ENCODE measurements at regions not wholly inside any gene's neighbourhood (a gene's known extent, or its start where the extent isn't known, plus 50 kb on each side); places are given as distances from the start of the nearest gene placed in this dataset.

DNA sequence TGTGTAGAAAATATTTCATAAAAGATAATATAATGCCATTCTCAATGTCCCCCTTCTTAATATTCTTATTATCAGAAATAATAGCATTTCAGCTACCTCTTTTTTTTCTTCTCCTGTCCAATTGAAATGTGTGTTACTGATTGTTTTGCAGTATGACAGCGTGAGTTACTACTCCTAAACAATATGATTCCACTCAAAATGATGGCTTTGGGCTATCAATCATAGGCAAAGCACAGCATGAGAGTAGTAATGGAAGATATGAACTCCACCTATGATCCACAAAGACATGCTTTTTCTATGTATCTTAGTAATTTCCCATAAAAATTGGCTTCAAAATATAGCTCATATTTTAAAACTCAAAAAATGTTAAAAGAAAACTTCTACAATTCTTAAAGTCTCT is 867.3 kb upstream of the NUDT12 start:
- Mint-ChIP-seq H3K9me3 (peaks cover 0 to 13% (median 1%) of the 10 kb centered on the region in 9 donors), H3K36me3 (no peaks in the 10 kb centered on the region), H3K4me1 (no peaks in the 10 kb centered on the region), H3K27me3 (no peaks in the 10 kb centered on the region), H3K4me3 (no peak overlapping the region), H3K27ac (no peak overlapping the region)
- no peak for ATAC-seq
- DNase-seq, result no peak
- POLR2A ChIA-PET, result no interaction called here

DNA sequence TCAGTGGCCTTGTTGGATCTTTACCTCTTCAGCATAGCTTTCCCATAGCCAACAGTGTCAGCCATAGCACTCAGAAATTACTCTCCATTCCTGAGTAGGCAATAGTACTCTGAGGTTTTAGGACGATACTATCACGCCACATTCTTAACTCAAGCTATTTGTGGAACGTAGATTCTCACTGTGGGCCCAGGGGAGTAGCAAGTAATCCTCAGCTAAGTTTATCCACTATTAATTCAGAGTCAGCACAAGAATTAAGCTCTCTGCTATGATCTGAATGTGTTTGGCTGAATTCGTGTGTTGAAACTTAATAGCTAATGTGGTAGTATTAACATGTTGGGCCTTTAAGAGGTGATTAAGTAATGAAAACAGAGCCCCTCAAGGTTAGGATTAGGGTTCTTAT is 858.8 kb upstream of the NUDT12 start:
- DNase-seq, result no peak
- no peak for ATAC-seq
- Mint-ChIP-seq H3K9me3 (peaks cover 0 to 19% (median 3%) of the 10 kb centered on the region in 9 donors), H3K27ac (no peak overlapping the region), H3K27me3 (no peaks in the 10 kb centered on the region), H3K4me3 (no peak overlapping the region), H3K36me3 (no peaks in the 10 kb centered on the region), H3K4me1 (no peaks in the 10 kb centered on the region)
- POLR2A ChIA-PET, result no interaction called here

DNA sequence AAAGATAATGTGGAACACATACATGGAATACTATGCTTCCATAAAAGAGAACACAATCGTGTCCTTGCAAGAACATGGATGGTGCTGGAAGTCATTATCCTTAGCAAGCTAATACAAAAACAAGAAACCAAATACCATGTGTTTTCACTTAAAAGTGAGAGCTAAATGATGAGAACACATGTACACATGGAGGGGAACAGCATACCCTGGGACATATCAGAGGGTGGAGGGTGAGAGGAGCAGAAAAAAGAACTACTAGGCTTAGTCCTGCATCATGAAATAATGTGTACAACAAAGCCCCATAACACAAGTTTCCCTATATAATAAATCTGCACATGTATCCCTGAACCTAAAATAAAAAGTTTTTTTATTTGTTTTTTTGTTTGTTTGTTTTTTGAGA is 855.5 kb upstream of the NUDT12 start:
- H3K36me3 Mint-ChIP-seq, result no peaks in the 10 kb centered on the region
- DNase-seq, result no peak
- no peak overlapping the region for H3K27ac Mint-ChIP-seq
- no peak overlapping the region for H3K4me3 Mint-ChIP-seq
- no peaks in the 10 kb centered on the region for H3K4me1 Mint-ChIP-seq
- POLR2A ChIA-PET, result no interaction called here
- no peaks in the 10 kb centered on the region for H3K27me3 Mint-ChIP-seq
- no peak for ATAC-seq
- peaks cover 0 to 40% (median 5%) of the 10 kb centered on the region in 9 donors for H3K9me3 Mint-ChIP-seq

DNA sequence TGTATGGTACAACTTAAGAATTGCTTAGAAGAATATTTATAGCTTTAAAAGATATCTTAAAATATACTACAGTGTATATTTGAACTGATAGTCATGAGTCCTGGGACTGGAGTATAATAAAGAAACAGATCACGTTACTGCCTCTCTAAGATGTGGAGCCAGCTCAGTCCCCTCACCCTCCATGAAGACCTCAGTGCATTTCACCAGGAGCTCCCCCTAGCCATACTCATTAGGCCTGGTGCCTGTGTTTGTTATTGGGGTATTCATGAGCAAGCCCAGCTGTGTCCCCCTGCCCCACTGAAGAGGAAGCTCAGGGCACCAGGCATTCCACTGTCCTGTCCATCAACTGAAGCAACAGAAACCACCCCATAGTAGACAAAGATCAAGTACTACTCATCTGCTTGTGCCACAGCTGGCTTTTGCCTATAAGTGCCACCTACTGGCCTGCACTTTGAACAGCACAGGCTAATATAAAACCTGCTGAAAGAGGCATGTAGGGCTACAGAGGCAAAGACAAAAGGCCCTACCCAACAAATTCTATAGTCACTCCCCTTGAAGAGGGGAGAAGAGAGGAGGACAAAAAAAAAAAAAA is 850.2 kb upstream of the NUDT12 start:
- H3K27me3 Mint-ChIP-seq, result no peaks in the 10 kb centered on the region
- DNase-seq, result no peak
- peaks cover 0 to 25% (median 4%) of the 10 kb centered on the region in 9 donors for H3K9me3 Mint-ChIP-seq
- no peaks in the 10 kb centered on the region for H3K36me3 Mint-ChIP-seq
- POLR2A ChIA-PET, result no interaction called here
- H3K27ac Mint-ChIP-seq, result no peak overlapping the region
- H3K4me1 Mint-ChIP-seq, result no peaks in the 10 kb centered on the region
- ATAC-seq, result no peak
- H3K4me3 Mint-ChIP-seq, result no peak overlapping the region

DNA sequence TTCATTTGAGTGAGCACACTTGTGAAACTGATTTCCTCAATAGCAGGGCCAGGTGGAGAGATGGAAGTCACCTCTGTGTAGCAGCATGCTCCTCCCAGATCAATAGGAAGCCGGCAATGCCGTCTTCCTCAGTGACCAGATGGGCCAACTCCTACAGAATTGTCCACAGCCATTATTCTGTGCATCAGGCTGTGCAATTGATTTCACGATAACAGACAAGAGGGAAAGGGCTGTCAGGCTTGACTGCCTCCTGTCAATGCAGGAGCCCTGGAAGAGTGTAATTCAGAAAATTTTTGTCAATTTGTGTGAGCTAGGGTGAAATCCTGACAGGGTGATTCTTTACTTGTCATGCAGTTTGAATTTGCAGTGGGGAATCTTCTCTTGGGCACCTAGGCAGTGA is 838.4 kb upstream of the NUDT12 start:
- POLR2A ChIA-PET, result no interaction called here
- DNase-seq (no peak), ATAC-seq (no peak)
- Mint-ChIP-seq H3K36me3 (no peaks in the 10 kb centered on the region), H3K9me3 (peaks cover 6 to 44% (median 13%) of the 10 kb centered on the region in 9 donors), H3K4me1 (no peaks in the 10 kb centered on the region), H3K27ac (no peak overlapping the region), H3K4me3 (no peak overlapping the region), H3K27me3 (no peaks in the 10 kb centered on the region)

DNA sequence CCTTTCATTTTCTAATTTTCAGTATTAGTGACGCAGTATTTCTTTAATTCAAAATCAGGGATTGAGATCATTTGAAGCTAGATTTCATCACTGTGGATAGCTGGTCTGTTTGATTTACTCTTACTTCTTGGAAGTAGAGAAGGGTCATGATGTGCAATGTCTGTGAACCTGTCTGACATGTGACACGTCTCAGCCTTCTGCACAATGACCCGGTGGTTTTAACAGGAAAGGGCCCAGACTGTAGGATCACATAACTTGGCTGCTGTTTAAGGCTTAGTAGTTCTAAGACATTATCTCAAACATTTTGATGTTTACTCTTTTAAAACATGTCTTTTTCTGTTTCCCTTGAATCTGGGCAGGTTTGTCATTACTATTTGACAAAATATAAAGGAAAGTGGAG is 823.3 kb upstream of the NUDT12 start:
- Mint-ChIP-seq H3K36me3 (no peaks in the 10 kb centered on the region), H3K4me3 (no peak overlapping the region), H3K27ac (no peak overlapping the region), H3K9me3 (peaks cover 6 to 36% (median 18%) of the 10 kb centered on the region in 9 donors), H3K27me3 (no peaks in the 10 kb centered on the region), H3K4me1 (no peaks in the 10 kb centered on the region)
- DNase-seq (no peak), ATAC-seq (no peak)
- POLR2A ChIA-PET, result no interaction called here

DNA sequence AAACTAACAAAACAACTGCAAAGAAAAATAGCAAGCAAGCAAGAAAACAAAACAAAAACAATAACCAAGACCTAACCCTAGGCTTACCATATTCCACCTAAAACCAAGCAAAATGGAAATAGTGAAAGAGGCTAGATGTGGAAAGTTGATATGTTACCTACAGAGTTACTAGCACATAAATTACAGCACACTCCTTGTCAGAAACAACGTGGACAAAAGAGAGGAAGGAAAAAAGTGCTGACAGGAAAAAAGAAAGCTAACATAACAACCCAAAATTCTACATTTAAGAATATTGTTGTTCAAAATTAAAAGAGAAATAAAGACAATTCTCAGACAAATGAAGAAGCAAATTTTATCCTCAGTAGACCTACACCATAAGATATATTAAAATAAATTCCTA is 812.8 kb upstream of the NUDT12 start:
- DNase-seq (no peak), ATAC-seq (no peak)
- no peaks in the 10 kb centered on the region for H3K4me1 Mint-ChIP-seq
- H3K9me3 Mint-ChIP-seq, result peaks cover 0 to 13% (median 6%) of the 10 kb centered on the region in 9 donors
- POLR2A ChIA-PET, result no interaction called here
- no peak overlapping the region for H3K27ac Mint-ChIP-seq
- no peaks in the 10 kb centered on the region for H3K27me3 Mint-ChIP-seq
- H3K4me3 Mint-ChIP-seq, result no peak overlapping the region
- no peaks in the 10 kb centered on the region for H3K36me3 Mint-ChIP-seq

DNA sequence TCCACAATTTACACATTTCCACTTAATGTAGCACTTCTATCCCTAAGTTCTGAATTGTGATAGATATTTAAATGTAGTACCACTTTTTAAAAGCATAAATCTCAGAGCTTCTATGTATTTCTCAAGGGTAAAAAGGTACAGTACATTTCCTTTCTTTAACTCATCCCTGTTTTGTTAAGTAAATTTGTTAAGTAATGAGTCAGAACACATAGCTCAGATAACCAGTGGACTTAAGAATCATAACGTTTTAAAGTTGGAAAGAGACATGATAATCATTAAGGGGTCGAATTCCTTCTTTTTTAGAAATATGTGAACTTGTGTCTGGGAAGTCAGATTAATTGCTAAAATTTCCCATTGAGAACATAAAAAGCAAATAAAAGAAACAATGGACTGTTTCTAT is 810.2 kb upstream of the NUDT12 start:
- DNase-seq (no peak), ATAC-seq (no peak)
- no peaks in the 10 kb centered on the region for H3K36me3 Mint-ChIP-seq
- H3K27me3 Mint-ChIP-seq, result no peaks in the 10 kb centered on the region
- POLR2A ChIA-PET, result no interaction called here
- no peak overlapping the region for H3K4me3 Mint-ChIP-seq
- no peak overlapping the region for H3K27ac Mint-ChIP-seq
- H3K9me3 Mint-ChIP-seq, result peaks cover 0 to 20% (median 5%) of the 10 kb centered on the region in 9 donors
- no peaks in the 10 kb centered on the region for H3K4me1 Mint-ChIP-seq

DNA sequence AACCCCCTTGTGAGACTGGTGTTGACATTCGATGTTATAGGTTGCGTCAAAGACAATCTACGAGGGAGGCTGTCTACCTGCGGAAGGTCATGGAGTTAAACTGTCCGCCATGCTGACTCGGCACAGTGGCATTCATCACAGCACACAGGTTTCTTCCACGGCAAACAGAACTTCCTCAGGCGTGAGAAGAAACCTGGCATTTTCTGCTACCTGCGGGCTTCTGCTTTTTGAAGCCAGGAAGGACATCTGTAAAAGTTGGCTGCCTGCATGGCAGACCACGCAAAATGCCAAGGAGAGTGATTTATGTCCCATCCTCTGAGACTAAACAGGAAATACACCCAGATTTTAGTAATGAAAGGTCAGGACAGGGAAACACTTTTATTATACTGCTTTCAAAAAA is 809.8 kb upstream of the NUDT12 start:
- POLR2A ChIA-PET, result no interaction called here
- Mint-ChIP-seq H3K36me3 (no peaks in the 10 kb centered on the region), H3K9me3 (peaks cover 0 to 23% (median 5%) of the 10 kb centered on the region in 9 donors), H3K4me1 (no peaks in the 10 kb centered on the region), H3K4me3 (no peak overlapping the region), H3K27me3 (no peaks in the 10 kb centered on the region), H3K27ac (no peak overlapping the region)
- DNase-seq, result no peak
- ATAC-seq, result no peak

DNA sequence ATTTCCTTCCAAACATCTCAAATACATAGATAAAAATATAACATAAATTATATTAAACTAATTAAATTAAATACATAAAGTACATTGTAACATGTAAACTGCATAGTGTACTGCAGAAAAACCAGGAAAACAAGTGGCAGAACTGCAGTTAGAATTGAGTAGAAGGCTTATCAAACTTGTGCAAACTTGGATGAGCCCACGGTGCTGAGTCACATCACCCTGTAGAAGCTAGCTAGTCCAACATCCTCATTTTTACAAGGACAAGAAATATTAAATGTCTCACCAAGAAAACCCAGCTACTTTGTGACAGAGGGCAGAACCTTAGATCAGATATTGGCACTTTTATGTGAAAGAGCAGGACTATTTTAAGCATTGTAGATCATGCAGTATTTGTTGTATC is 807.9 kb upstream of the NUDT12 start:
- no peaks in the 10 kb centered on the region for H3K36me3 Mint-ChIP-seq
- no peaks in the 10 kb centered on the region for H3K4me1 Mint-ChIP-seq
- POLR2A ChIA-PET, result no interaction called here
- no peak for DNase-seq
- H3K9me3 Mint-ChIP-seq, result peaks cover 0 to 27% (median 6%) of the 10 kb centered on the region in 9 donors
- H3K27ac Mint-ChIP-seq, result no peak overlapping the region
- no peak for ATAC-seq
- H3K27me3 Mint-ChIP-seq, result no peaks in the 10 kb centered on the region
- no peak overlapping the region for H3K4me3 Mint-ChIP-seq

DNA sequence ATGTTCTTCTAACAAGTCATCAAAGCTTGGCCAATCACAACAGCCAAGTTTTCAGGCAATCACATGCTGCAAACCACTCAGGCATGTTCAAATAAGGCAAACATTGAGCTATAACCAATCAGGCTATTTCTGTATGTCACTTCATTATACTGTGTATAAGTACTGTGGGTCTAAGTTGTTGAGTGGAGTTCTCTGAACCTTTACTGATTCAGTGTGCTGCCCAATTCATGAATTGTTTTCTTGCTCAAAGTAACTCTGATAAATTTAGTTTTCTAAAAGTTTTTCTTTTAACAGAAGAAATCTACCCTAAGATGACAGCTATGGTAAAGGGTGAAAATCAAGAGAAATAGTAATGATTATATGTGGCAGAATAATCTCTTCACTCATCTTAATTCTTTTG is 805.4 kb upstream of the NUDT12 start:
- no peaks in the 10 kb centered on the region for H3K27me3 Mint-ChIP-seq
- no peak for ATAC-seq
- POLR2A ChIA-PET, result no interaction called here
- H3K9me3 Mint-ChIP-seq, result peaks cover 0 to 25% (median 5%) of the 10 kb centered on the region in 9 donors
- no peak overlapping the region for H3K27ac Mint-ChIP-seq
- no peak for DNase-seq
- no peaks in the 10 kb centered on the region for H3K4me1 Mint-ChIP-seq
- no peaks in the 10 kb centered on the region for H3K36me3 Mint-ChIP-seq
- H3K4me3 Mint-ChIP-seq, result no peak overlapping the region

DNA sequence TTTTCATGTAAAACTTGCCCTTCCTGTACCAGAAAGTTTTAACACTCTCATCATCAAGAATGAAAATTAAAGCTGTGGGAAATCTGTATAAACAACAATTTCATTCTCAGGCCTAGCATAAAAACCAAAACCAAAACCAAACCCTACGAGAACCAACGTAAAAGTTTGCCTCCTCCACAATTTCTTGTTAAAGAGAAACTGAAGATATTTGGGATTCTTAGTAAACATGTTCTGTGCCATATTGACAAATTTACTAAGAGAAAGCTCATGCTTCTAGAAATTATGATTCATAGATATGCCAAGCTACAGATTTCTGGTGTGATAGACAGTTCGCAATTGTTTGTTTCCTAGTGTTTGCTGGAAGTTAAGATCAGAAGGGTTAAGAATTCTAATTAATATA is 801.0 kb upstream of the NUDT12 start:
- Mint-ChIP-seq H3K9me3 (peaks cover 0 to 14% (median 2%) of the 10 kb centered on the region in 9 donors), H3K27ac (no peak overlapping the region), H3K27me3 (no peaks in the 10 kb centered on the region), H3K36me3 (no peaks in the 10 kb centered on the region), H3K4me3 (no peak overlapping the region), H3K4me1 (no peaks in the 10 kb centered on the region)
- POLR2A ChIA-PET, result no interaction called here
- ATAC-seq (no peak), DNase-seq (no peak)

DNA sequence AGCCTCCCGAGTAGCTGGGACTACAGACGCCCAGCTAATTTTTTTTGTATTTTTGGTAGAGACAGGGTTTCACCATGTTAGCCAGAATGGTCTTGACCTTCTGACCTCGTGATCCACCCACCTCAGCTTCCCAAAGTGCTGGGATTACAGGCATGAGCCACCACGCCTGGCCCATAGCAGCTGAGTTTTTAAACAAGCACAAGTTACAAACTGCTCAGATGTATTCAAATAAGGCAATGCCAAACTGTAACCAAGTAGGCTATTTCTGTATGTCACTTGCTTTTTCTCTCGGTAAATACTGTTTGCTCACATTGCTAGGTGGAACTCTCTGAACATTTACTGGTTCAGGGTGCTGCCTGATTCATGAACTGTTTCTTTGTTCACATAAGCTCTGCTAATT is 799.3 kb upstream of the NUDT12 start:
- H3K4me1 Mint-ChIP-seq, result no peaks in the 10 kb centered on the region
- no peak for DNase-seq
- H3K27me3 Mint-ChIP-seq, result no peaks in the 10 kb centered on the region
- no peaks in the 10 kb centered on the region for H3K36me3 Mint-ChIP-seq
- no peak overlapping the region for H3K27ac Mint-ChIP-seq
- no peak overlapping the region for H3K4me3 Mint-ChIP-seq
- peaks cover 0 to 7% (median 4%) of the 10 kb centered on the region in 9 donors for H3K9me3 Mint-ChIP-seq
- POLR2A ChIA-PET, result no interaction called here
- no peak for ATAC-seq

DNA sequence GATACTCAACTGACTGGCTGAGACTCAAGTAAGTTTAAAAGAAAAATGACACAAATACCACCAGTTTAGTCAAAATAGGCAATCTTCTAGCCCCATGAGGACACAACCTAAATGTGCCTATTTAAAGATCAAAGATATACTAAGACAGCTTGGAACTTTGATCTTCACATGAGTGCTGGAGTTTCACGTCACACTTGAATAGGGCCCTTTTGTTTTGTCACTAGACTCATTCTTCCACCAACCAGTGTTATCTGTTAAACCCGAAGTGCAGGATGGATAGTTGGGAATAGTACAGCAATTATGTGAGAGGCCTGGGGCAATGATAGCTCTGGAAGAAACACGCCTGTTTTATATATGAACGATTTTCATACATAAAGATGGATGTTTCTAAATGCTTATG is 792.8 kb upstream of the NUDT12 start:
- Mint-ChIP-seq H3K4me3 (no peak overlapping the region), H3K4me1 (no peaks in the 10 kb centered on the region)
- no peak for ATAC-seq

More for the DNA sequence above, 792.8 kb upstream of the NUDT12 start:
- H3K27ac Mint-ChIP-seq, result no peak overlapping the region
- H3K36me3 Mint-ChIP-seq, result no peaks in the 10 kb centered on the region
- POLR2A ChIA-PET, result no interaction called here
- H3K27me3 Mint-ChIP-seq, result no peaks in the 10 kb centered on the region
- H3K9me3 Mint-ChIP-seq, result peaks cover 0 to 10% (median 0%) of the 10 kb centered on the region in 9 donors
- no peak for DNase-seq

Measured in naive thymus-derived CD8-positive, alpha-beta T cell (primary cell).